Stimulated activated CD8-positive, alpha-beta memory T cell treated with anti-CD3 and anti-CD28 coated beads, Interleukin-4, amount 100 ng/mL, for 1 hour (primary cell): ENCODE measurements at regions not wholly inside any gene's neighbourhood (a gene's known extent, or its start where the extent isn't known, plus 50 kb on each side); places are given as distances from the start of the nearest gene placed in this dataset.
"Not testable (repeated sequence)": the region's sequence is repeated elsewhere in the genome, so short reads cannot be mapped to it uniquely, and the experiment has no call there.

Source experiments
- DNase-seq, 2 donors: peaks; one replicate each; pipeline ENCODE4 v3.0.0-alpha.2; 2020; ENCODE audit warnings: low read depth in 2 of 2, low spot score in 1 of 2

DNA sequence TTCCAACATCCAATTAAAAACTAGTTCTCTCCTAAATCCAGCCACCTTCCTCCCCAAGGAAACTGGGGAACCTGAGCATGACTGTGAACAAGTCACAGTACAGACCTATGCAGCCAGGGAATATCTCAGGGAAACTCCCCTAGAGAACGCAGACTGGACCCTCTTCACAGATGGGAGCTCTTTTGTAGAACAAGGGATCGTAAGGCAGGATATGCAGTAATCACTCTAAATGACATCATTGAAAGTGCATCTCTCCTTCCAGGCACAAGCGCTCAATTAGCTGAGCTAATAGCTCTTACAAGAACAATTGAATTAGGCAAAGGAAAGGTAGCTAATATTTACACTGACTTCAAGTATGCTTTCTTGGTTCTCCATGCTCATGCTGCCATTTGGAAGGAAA lies 1331.7 kb downstream of the UQCRFS1 start:
- DNase-seq = no peak

- DNase-seq = no peak
Observed at GRCh38 chr19:27876976-27877512, 1335.9 kb downstream of the UQCRFS1 start.

GRCh38 chr19:27876489-27876888 lies 1336.5 kb downstream of the UQCRFS1 start:
- no peak for DNase-seq

DNA sequence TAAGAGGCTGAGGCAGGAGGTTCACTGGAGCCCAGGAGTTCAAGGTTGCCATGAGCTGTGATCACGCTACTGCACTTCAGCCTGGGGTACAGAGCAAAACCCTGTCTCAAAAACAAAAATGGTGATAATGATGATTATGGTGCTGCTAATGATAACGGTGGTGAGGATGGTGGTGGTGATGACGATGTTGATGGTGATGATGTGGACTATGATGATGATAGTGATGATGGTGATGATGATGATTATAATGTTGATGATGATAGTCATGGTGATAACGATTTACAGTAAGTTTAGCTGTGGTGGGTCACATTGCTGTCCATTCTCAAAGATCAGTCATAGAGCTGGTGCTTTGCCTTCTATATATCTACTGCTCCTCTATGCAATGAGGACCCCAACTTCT lies 1340.6 kb downstream of the UQCRFS1 start:
- no peak for DNase-seq

DNA sequence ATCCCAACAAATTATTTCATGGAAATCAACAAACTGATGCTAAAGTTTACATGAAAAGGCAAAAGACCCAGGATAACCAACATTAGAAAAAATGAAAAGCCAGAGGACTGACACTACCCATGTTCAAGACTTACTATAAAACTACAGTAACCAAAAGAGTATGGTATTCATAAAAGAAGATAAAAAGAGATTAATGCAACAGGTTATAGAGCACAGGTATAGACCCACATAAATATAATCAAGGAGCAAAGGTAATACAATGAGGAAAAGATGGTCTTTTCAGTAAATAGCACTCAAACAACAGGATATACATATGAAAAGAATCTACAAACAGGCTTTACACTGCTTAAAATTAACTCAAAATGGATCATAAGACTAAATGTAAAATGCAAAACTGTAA lies 1342.7 kb downstream of the UQCRFS1 start:
- DNase-seq = no peak

DNA sequence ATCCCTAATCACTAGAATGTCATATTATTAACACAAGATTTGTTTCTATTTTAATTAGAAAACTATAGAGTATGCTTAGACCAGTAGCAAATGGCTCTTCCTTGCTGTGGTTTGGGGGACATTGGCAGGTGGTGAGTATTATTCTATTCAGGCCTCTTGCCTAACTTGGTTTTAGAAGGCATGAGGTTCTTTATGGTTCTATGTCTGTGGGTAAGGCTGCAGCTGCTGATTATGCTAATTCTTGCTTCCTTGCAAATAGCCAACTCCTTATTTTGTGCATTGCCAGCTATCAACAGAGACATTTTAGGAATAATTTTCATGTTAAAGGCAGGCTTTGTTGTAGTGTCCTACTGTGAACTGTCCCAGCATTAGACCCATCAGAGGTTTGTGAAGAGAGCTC lies 1344.9 kb downstream of the UQCRFS1 start:
- DNase-seq = no peak

DNA sequence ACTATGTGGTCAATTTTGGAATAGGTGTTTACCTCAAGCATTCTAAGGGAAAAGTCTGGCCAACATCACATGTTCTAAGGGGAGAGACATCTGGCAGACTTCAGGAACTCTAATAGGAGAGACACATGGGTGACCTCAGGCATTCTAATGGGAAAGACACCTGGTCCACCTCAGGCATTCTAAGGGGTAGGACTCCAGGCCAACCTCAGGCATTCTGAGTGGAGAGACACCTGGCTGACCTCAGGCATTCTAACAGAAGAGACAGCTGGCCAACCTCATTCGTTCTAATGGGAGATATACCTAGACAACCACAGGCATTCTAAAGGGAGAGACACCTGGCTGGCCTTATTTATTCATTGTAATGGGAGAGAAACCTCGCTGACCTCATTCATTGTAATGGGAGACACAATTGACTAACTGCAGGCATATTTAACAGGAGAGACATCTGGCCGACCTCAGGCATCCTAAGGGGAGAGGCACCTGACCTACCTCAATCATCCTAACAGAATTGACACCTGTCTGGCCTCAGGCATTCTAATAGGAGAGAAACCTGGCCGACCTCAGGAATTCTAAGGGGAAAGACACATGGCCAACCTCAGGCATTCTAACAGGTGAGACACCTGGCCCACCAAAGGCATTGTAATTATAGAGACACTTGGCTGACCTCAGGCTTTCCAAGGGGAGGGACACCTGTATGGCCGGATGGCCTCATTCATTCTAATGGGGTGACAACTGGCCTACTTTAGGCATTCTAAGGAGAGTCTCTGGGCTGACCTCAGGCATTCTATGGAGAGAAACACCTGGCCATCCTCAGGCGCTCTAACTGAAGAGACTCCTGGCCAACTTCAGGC lies 1346.8 kb downstream of the UQCRFS1 start:
- no peak for DNase-seq

DNA sequence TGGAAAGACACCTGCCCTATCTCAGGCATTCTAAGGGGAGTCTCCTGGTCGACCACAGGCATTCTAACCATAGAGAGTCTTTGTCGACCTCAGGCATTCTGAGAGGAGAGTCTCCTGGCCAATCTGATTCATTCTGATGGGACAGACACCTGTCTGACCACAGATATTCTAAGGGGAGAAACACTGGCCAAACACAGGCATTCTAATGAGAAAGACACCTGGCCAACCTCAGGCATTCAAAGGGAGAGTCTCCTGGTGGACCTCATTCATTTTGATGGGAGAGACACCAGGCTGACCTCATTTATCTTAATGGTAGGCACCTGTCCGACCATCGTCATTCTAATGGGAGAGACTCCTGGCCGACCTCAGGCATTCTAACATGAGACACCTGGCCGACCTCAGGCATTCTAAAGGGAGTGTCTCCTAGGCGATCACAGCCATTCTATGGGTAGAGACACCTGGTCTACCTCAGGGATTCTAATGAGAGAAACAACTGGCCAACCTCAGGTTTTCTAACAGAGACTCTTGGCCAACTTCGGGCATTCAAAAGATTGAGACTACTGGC lies 1351.5 kb downstream of the UQCRFS1 start:
- no peak for DNase-seq

- DNase-seq = no peak
Observed at GRCh38 chr19:27860309-27860934, 1352.5 kb downstream of the UQCRFS1 start.

DNA sequence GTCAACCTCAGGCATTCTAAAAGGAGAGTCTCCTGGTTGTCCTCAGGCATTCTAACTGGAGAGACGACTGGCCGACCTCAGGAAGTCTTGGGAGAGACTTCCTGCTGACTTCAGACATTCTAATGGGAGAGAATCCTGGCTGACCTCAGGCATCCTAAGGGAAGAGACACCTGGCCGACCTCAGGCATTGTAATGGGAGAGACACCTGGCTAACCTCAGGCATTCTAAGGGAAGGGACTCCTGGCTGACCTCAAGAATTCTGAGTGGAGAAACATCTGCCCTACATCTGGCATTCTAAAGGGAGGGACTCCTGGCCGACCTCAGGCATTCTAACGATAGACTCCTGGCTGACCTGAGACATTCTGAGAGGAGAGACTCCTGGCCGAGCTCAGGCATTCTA lies 1353.3 kb downstream of the UQCRFS1 start:
- no peak for DNase-seq

GRCh38 chr19:27858981-27859581 lies 1353.9 kb downstream of the UQCRFS1 start:
- no peak for DNase-seq

DNA sequence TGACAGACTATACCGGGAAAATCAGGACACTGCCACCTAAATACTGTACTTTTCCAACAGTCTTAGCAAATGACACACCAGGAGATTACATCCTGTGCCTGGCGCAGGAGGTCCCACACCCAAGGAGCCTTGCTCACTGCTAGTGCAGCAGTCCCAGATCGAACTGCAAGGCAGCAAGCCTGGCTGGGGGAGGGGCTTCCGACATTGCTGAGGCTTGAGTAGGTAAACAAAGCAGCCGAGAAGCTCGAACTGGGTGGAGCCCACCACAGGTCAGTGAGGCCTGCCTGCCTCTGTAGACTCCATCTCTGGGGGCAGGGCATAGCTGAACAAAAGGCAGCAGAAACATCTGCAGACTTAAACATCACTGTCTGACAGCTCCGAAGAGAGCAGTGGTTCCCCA lies 1360.0 kb downstream of the UQCRFS1 start:
- not testable (repeated sequence) for DNase-seq

- no peak for DNase-seq
Observed at GRCh38 chr19:27851543-27852060, 1361.3 kb downstream of the UQCRFS1 start.

DNA sequence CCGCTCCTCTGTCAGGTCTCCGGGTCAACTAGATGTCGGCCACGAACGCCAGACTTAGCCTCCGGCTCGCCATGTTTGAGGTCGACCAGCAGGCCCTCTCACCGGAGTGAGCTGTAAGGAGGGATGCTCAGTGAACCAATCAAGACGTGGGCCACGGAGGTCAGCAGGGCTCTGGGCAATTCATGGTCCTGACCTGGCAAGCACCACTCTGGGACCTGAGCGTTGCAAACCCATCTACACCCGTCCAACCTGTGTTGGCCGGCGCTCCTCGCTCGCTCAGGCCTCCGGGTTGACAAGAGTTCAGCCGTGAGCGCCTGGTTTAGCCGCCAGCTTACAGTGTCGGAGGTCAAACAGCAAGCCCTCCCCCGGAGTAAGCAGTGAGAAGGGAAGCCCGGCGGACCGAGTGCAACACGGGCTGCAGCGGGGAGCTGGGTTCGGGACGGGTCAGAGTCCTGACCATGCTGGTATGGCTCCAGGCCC lies 1361.9 kb downstream of the UQCRFS1 start:
- no peak for DNase-seq

- DNase-seq = no peak
Observed at GRCh38 chr19:27846944-27847343, 1366.0 kb downstream of the UQCRFS1 start.

- DNase-seq = no peak
Observed at GRCh38 chr19:27844261-27844660, 1368.7 kb downstream of the UQCRFS1 start.

GRCh38 chr19:27843861-27844260 lies 1369.1 kb downstream of the UQCRFS1 start:
- no peak for DNase-seq

- DNase-seq = no peak
Observed at GRCh38 chr19:27833031-27833430, 1379.9 kb downstream of the UQCRFS1 start.

GRCh38 chr19:27828829-27829228 lies 1384.1 kb downstream of the UQCRFS1 start:
- DNase-seq = no peak

- no peak for DNase-seq
Observed at GRCh38 chr19:27824108-27824507, 1388.8 kb downstream of the UQCRFS1 start.

GRCh38 chr19:27822336-27822735 lies 1390.6 kb downstream of the UQCRFS1 start:
- DNase-seq = no peak
